B cell (primary cell): ENCODE measurements at regions not wholly inside any gene's neighbourhood (a gene's known extent, or its start where the extent isn't known, plus 50 kb on each side); places are given as distances from the start of the nearest gene placed in this dataset.

Experiments
- ATAC-seq: fragments of 200-7000 bp; cut with Tn5 transposase; one replicate; pipeline ENCODE4 v1.10.0; 2021; ENCODE audit warnings: low read depth, mild to moderate bottlenecking, moderate number of reproducible peaks, moderate library complexity
- CTCF ChIA-PET: fragments of 350-600 bp; sonication (Branson Sonifier 250); formaldehyde crosslinking; loops from one replicate; lab custom pipeline; 2021; ENCODE audit warnings: antibody characterized with exemption, inconsistent platforms; lab: Charles Lee
- POLR2A ChIA-PET: fragments of 350-600 bp; sonication (Branson Sonifier 250); formaldehyde crosslinking; loops from one replicate; lab custom pipeline; 2021; ENCODE audit warnings: antibody characterized with exemption; lab: Charles Lee
- DNase-seq: peaks from one replicate; pipeline ENCODE4 v3.0.0; 2013
- H2AFZ ChIP-seq: 2 replicates; pipeline ENCODE4 v1.6.1; 2012; ENCODE audit warnings: mild to moderate bottlenecking, low read depth, low read length; ENCODE audit not compliant: insufficient read depth, poor library complexity, severe bottlenecking
- H3K27ac ChIP-seq, 2 donors: 1 replicate in 1 of 2; 2 replicates in 1 of 2; pipeline ENCODE4 v1.5.1; 2012 to 2013; ENCODE audit warnings: low read length in 2 of 2, mild to moderate bottlenecking in 2 of 2, moderate library complexity in 1 of 2
- H3K27me3 ChIP-seq, 4 experiments: fragments of 200-600 bp in 1 of 4; sonication (generic) in 1 of 4; replicated peaks in 1 of 4; 1 replicate in 2 of 4; 2 replicates in 2 of 4; pipeline versions ENCODE4 v1.6.1 to v1.7.0; 2013 to 2016; ENCODE audit warnings: low read length in 3 of 4, mild to moderate bottlenecking in 2 of 4, mixed read lengths in 1 of 4, moderate library complexity in 1 of 4; ENCODE audit not compliant: insufficient read depth in 4 of 4, control insufficient read depth in 3 of 4; ENCODE audit errors: control extremely low read depth in 1 of 4
- H3K36me3 ChIP-seq, 2 experiments: replicated peaks in 1 of 2; 1 replicate in 1 of 2; 2 replicates in 1 of 2; pipeline versions ENCODE4 v1.6.1 to v1.7.1; 2013; ENCODE audit warnings: low read length in 1 of 2; ENCODE audit not compliant: insufficient read depth in 2 of 2, control insufficient read depth in 1 of 2; ENCODE audit errors: control extremely low read depth in 1 of 2, extremely low read depth in 1 of 2
- H3K4me1 ChIP-seq, 2 donors: fragments of 200-600 bp in 1 of 2; sonication (generic) in 1 of 2; 1 replicate in 1 of 2; 2 replicates in 1 of 2; pipeline versions ENCODE4 v1.5.1 to v1.6.1; 2013 to 2017; ENCODE audit warnings: low read length in 2 of 2; ENCODE audit not compliant: control insufficient read depth in 2 of 2, insufficient read depth in 2 of 2
- H3K4me2 ChIP-seq: replicated peaks from 2 replicates; pipeline ENCODE3; 2012; ENCODE audit warnings: mild to moderate bottlenecking, low read depth, low read length; ENCODE audit not compliant: poor library complexity, severe bottlenecking
- H3K4me3 ChIP-seq, 5 experiments: fragments of 200-600 bp in 1 of 5; sonication (generic) in 1 of 5; 1 replicate in 3 of 5; 2 replicates in 2 of 5; pipeline versions ENCODE4 v1.5.1 to v1.7.0; 2011 to 2016; ENCODE audit warnings: low read length in 4 of 5, mild to moderate bottlenecking in 4 of 5, low read depth in 2 of 5, control low read depth in 1 of 5, moderate library complexity in 1 of 5; ENCODE audit not compliant: insufficient read depth in 1 of 5; ENCODE audit errors: control extremely low read depth in 1 of 5, extremely low read depth in 1 of 5
- H3K79me2 ChIP-seq: fragments of 200-600 bp; sonication (generic); one replicate; pipeline ENCODE4 v1.6.0; 2016; ENCODE audit warnings: low read length; ENCODE audit not compliant: control insufficient read depth, insufficient read depth
- H3K9ac ChIP-seq: fragments of 200-600 bp; sonication (generic); 2 replicates; pipeline ENCODE4 v1.6.1; 2017; ENCODE audit warnings: mild to moderate bottlenecking, low read length, moderate library complexity
- H3K9me3 ChIP-seq, 3 donors: one replicate each; pipeline versions ENCODE4 v1.6.1 to v1.7.1; 2013; ENCODE audit warnings: low read length in 2 of 3; ENCODE audit not compliant: control insufficient read depth in 2 of 3, insufficient read depth in 1 of 3; ENCODE audit errors: control extremely low read depth in 1 of 3
- H4K20me1 ChIP-seq: 2 replicates; pipeline ENCODE4 v1.6.0; 2012; ENCODE audit warnings: mild to moderate bottlenecking, low read length; ENCODE audit not compliant: insufficient read depth, control insufficient read depth, poor library complexity, severe bottlenecking
- H3K27ac Mint-ChIP-seq: one replicate; pipeline ENCODE4 v1.8.0; 2021; ENCODE audit warnings: mixed read lengths
- H3K27me3 Mint-ChIP-seq: one replicate; pipeline ENCODE4 v1.8.0; 2021; ENCODE audit warnings: mixed read lengths
- H3K4me1 Mint-ChIP-seq: one replicate; pipeline ENCODE4 v1.8.0; 2021; ENCODE audit warnings: mixed read lengths
- H3K4me3 Mint-ChIP-seq: one replicate; pipeline ENCODE4 v1.8.0; 2021; ENCODE audit warnings: mixed read lengths
- H3K9me3 Mint-ChIP-seq: one replicate; pipeline ENCODE4 v1.8.0; 2022; ENCODE audit warnings: mixed read lengths; ENCODE audit not compliant: insufficient read depth
- EZH2 ChIP-seq: IDR thresholded peaks from 2 replicates; pipeline ENCODE4 v1.6.1; 2012; ENCODE audit warnings: borderline replicate concordance, low read depth, mild to moderate bottlenecking, moderate library complexity, low read length; ENCODE audit not compliant: insufficient read depth, poor library complexity, severe bottlenecking
- WGBS: methylation state at CpG from one replicate; pipeline ENCODE4 v1.1.5; 2013; ENCODE audit warnings: missing lambda C conversion rate; ENCODE audit not compliant: insufficient coverage; 5-methylcytosine and 5-hydroxymethylcytosine counted together
- intact Hi-C: fragments of 100-400 bp; cut with micrococcal nuclease; formaldehyde crosslinking; loops from one replicate; pipeline ENCODE4 v1.10.0; 2022
- TF ChIP-seq, protein P1 (sequence below): fragments of 200-600 bp; IDR thresholded peaks from one replicate; pipeline ENCODE4 v1.8.0; 2022; ENCODE audit warnings: antibody characterized with exemption, mild to moderate bottlenecking

GRCh38 chrX:140071037-140071436 lies 105.7 kb upstream of the CXorf66 start:
- Histone ChIP-seq H3K4me2 (no peak overlapping the region), H3K4me1 (no peaks in the 10 kb centered on the region), H3K27me3 (no peaks in the 10 kb centered on the region), H3K36me3 (no peaks in the 10 kb centered on the region), H3K79me2 (no peaks in the 10 kb centered on the region), H3K4me3 (no peak overlapping the region), H3K27ac (no peak overlapping the region), H3K9ac (no peak overlapping the region), H4K20me1 (no peaks in the 10 kb centered on the region), H2AFZ (no peak overlapping the region), H3K9me3 (no peaks in the 10 kb centered on the region)
- ChIA-PET POLR2A (no interaction called here), CTCF (no interaction called here)
- H3K27me3 Mint-ChIP-seq, result no peaks in the 10 kb centered on the region
- intact Hi-C loops, result no loop called here
- DNase-seq, result no peak
- no peaks in the 10 kb centered on the region for H3K4me1 Mint-ChIP-seq
- ATAC-seq, result no peak
- no peaks in the 10 kb centered on the region for H3K9me3 Mint-ChIP-seq
- H3K27ac Mint-ChIP-seq, result no peak overlapping the region
- H3K4me3 Mint-ChIP-seq, result no peak overlapping the region
- no peak for TF ChIP-seq EZH2

- CTCF ChIA-PET, result no interaction called here
- Histone ChIP-seq H4K20me1 (no peaks in the 10 kb centered on the region), H2AFZ (no peak overlapping the region), H3K4me1 (no peaks in the 10 kb centered on the region), H3K9ac (no peak overlapping the region), H3K4me3 (no peak overlapping the region), H3K27me3 (no peaks in the 10 kb centered on the region), H3K27ac (no peak overlapping the region), H3K36me3 (no peaks in the 10 kb centered on the region), H3K4me2 (no peak overlapping the region), H3K9me3 (no peaks in the 10 kb centered on the region), H3K79me2 (no peaks in the 10 kb centered on the region)
- Mint-ChIP-seq H3K4me1 (no peaks in the 10 kb centered on the region), H3K27ac (no peak overlapping the region), H3K9me3 (no peaks in the 10 kb centered on the region), H3K27me3 (no peaks in the 10 kb centered on the region), H3K4me3 (no peak overlapping the region)
- no peak for ATAC-seq
- POLR2A ChIA-PET, result no interaction called here
- intact Hi-C loops, result no loop called here
- WGBS, result 63% methylated on average over 1 of the region's 3 CpGs
- TF ChIP-seq, protein P1, sequence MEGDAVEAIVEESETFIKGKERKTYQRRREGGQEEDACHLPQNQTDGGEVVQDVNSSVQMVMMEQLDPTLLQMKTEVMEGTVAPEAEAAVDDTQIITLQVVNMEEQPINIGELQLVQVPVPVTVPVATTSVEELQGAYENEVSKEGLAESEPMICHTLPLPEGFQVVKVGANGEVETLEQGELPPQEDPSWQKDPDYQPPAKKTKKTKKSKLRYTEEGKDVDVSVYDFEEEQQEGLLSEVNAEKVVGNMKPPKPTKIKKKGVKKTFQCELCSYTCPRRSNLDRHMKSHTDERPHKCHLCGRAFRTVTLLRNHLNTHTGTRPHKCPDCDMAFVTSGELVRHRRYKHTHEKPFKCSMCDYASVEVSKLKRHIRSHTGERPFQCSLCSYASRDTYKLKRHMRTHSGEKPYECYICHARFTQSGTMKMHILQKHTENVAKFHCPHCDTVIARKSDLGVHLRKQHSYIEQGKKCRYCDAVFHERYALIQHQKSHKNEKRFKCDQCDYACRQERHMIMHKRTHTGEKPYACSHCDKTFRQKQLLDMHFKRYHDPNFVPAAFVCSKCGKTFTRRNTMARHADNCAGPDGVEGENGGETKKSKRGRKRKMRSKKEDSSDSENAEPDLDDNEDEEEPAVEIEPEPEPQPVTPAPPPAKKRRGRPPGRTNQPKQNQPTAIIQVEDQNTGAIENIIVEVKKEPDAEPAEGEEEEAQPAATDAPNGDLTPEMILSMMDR, result no peak
- TF ChIP-seq EZH2, result no peak
- DNase-seq, result no peak
These were observed 100.8 kb upstream of the CXorf66 start for GRCh38 chrX:140065961-140066662.
